ENCODE measurements at regions not wholly inside any gene's neighbourhood (a gene's known extent, or its start where the extent isn't known, plus 50 kb on each side); places are given as distances from the start of the nearest gene placed in this dataset.
"Not testable (repeated sequence)": the region's sequence is repeated elsewhere in the genome, so short reads cannot be mapped to it uniquely, and the experiment has no call there.

DNA sequence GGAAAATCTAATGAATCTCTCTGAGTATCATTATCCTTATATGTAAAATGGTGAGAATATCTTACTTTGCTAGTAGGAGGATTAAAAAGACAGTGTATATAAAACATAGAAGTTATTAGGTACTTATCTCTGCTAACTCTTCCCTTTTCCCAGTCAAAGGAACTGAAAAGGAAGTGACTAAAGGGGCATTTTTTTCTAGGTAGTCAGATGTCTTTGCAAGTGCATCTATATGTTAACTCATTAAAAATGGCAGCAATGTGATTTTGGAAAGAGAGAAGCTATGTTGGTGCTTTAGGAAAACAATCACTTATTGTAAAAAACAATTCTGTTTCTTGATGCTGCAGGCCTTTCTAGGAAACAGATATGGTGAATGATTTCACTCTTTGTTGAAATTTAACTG, 180.9 kb downstream of the SAMD5 start:
- Mint-ChIP-seq H3K27me3 (ENCODE audit: low read depth, unreplicated experiment) (no peaks in the 10 kb centered on the region), H3K36me3 (ENCODE audit: low read depth, unreplicated experiment) (no peaks in the 10 kb centered on the region), H3K9me3 (ENCODE audit: unreplicated experiment) (no peaks in the 10 kb centered on the region), H3K27ac (ENCODE audit: unreplicated experiment) (no peak overlapping the region), H3K4me1 (ENCODE audit: low read depth, unreplicated experiment) (peaks cover 6% of the 10 kb centered on the region), H3K4me3 (ENCODE audit: unreplicated experiment) (no peak overlapping the region)
- TF ChIP-seq, protein P1, sequence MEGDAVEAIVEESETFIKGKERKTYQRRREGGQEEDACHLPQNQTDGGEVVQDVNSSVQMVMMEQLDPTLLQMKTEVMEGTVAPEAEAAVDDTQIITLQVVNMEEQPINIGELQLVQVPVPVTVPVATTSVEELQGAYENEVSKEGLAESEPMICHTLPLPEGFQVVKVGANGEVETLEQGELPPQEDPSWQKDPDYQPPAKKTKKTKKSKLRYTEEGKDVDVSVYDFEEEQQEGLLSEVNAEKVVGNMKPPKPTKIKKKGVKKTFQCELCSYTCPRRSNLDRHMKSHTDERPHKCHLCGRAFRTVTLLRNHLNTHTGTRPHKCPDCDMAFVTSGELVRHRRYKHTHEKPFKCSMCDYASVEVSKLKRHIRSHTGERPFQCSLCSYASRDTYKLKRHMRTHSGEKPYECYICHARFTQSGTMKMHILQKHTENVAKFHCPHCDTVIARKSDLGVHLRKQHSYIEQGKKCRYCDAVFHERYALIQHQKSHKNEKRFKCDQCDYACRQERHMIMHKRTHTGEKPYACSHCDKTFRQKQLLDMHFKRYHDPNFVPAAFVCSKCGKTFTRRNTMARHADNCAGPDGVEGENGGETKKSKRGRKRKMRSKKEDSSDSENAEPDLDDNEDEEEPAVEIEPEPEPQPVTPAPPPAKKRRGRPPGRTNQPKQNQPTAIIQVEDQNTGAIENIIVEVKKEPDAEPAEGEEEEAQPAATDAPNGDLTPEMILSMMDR (IDR thresholded peaks at IDR 0.05; ENCODE audit: insufficient read depth, low read depth, low read length), result no peak
- TF ChIP-seq EZH2 (IDR thresholded peaks at IDR 0.05; ENCODE audit: insufficient read depth, low read length), result no peak
- no peak overlapping the region for H3K4me2 ChIP-seq (ENCODE audit: low read length)
- no peaks in the 10 kb centered on the region for H3K79me2 ChIP-seq (ENCODE audit: insufficient read depth, low read length)
- no peak for FAIRE-seq
- no peak overlapping the region for H3K27ac ChIP-seq (ENCODE audit: low read depth, low read length)
- no peak overlapping the region for H3K4me3 ChIP-seq (ENCODE audit: insufficient read depth, low read depth, low read length)
- no peaks in the 10 kb centered on the region for H3K9me3 ChIP-seq (ENCODE audit: insufficient read depth, low read depth, low read length)
- H3K4me1 ChIP-seq (ENCODE audit: insufficient read depth, low read length), result no peaks in the 10 kb centered on the region
- no peak for DNase-seq (ENCODE audit: low read depth)
- no peak overlapping the region for H2AFZ ChIP-seq (ENCODE audit: low read depth, low read length)
- no peak overlapping the region for H3K9ac ChIP-seq (ENCODE audit: low read length)
- H3K27me3 ChIP-seq (ENCODE audit: insufficient read depth, low read length), result no peaks in the 10 kb centered on the region
- no peaks in the 10 kb centered on the region for H3K36me3 ChIP-seq (ENCODE audit: insufficient read depth, low read length)
- H4K20me1 ChIP-seq (ENCODE audit: insufficient read depth, low read length), result no peaks in the 10 kb centered on the region

DNA sequence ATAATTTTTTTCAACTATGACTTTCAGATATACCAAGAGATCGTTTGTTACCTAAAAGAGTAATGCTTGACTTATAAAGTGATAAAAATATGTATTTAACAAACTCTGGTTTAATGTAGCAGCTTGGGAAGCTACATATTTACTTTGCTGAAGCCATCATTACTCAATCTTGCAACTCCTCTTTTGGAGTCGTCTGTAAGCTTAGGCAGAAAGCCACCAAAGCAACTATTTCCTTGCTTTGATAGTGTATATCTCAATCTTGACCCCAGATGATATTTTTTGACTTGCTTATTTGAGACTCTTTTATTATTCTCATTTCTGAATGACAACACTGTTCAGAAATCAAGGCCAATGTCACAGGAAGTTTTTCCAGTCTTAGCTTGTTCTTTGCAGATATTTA, 183.0 kb downstream of the SAMD5 start:
- Histone ChIP-seq H3K4me2 (ENCODE audit: low read length) (no peak overlapping the region), H3K27ac (ENCODE audit: low read depth, low read length) (no peak overlapping the region), H3K79me2 (ENCODE audit: insufficient read depth, low read length) (no peaks in the 10 kb centered on the region), H3K9me3 (ENCODE audit: insufficient read depth, low read depth, low read length) (no peaks in the 10 kb centered on the region), H3K9ac (ENCODE audit: low read length) (no peak overlapping the region), H3K4me3 (ENCODE audit: insufficient read depth, low read depth, low read length) (no peak overlapping the region), H4K20me1 (ENCODE audit: insufficient read depth, low read length) (no peaks in the 10 kb centered on the region), H3K27me3 (ENCODE audit: insufficient read depth, low read length) (no peaks in the 10 kb centered on the region), H3K36me3 (ENCODE audit: insufficient read depth, low read length) (no peaks in the 10 kb centered on the region), H3K4me1 (ENCODE audit: insufficient read depth, low read length) (no peaks in the 10 kb centered on the region), H2AFZ (ENCODE audit: low read depth, low read length) (no peak overlapping the region)
- Mint-ChIP-seq H3K4me3 (ENCODE audit: unreplicated experiment) (no peak overlapping the region), H3K4me1 (ENCODE audit: low read depth, unreplicated experiment) (peaks cover 6% of the 10 kb centered on the region), H3K9me3 (ENCODE audit: unreplicated experiment) (no peaks in the 10 kb centered on the region), H3K36me3 (ENCODE audit: low read depth, unreplicated experiment) (no peaks in the 10 kb centered on the region), H3K27ac (ENCODE audit: unreplicated experiment) (no peak overlapping the region), H3K27me3 (ENCODE audit: low read depth, unreplicated experiment) (no peaks in the 10 kb centered on the region)
- DNase-seq (ENCODE audit: low read depth) (no peak), FAIRE-seq (no peak)
- TF ChIP-seq, protein P1 (IDR thresholded peaks at IDR 0.05; ENCODE audit: insufficient read depth, low read depth, low read length), result no peak
- no peak for TF ChIP-seq EZH2 (IDR thresholded peaks at IDR 0.05; ENCODE audit: insufficient read depth, low read length)

DNA sequence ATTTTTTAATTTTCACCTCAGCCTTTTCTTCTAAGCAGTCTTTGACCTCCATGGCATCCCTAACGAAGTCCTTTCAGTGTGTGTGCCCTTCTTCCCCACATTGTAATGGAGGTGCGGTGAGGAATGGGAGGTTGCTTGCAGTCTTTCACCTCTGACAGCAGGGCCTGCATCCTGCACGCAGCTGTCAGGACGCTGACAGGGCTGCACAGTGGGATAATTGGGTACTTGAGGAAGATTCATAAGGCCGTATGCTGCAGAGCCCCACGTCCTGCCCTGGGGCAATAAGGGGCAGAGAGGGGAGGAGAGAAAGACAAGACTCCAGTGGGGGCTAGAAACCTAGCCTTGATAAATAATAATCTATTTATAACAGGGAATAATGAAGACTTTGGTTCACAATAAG, 184.7 kb downstream of the SAMD5 start:
- H3K27ac Mint-ChIP-seq (ENCODE audit: unreplicated experiment), result no peak overlapping the region
- TF ChIP-seq, protein P1 (IDR thresholded peaks at IDR 0.05; ENCODE audit: insufficient read depth, low read depth, low read length), result no peak
- no peak for TF ChIP-seq EZH2 (IDR thresholded peaks at IDR 0.05; ENCODE audit: insufficient read depth, low read length)
- no peaks in the 10 kb centered on the region for H3K79me2 ChIP-seq (ENCODE audit: insufficient read depth, low read length)
- no peak for FAIRE-seq
- no peaks in the 10 kb centered on the region for H3K4me1 ChIP-seq (ENCODE audit: insufficient read depth, low read length)
- no peaks in the 10 kb centered on the region for H4K20me1 ChIP-seq (ENCODE audit: insufficient read depth, low read length)
- H3K4me3 Mint-ChIP-seq (ENCODE audit: unreplicated experiment), result no peak overlapping the region
- H3K9ac ChIP-seq (ENCODE audit: low read length), result no peak overlapping the region
- H3K27me3 ChIP-seq (ENCODE audit: insufficient read depth, low read length), result no peaks in the 10 kb centered on the region
- H3K36me3 ChIP-seq (ENCODE audit: insufficient read depth, low read length), result no peaks in the 10 kb centered on the region
- peaks cover 6% of the 10 kb centered on the region for H3K4me1 Mint-ChIP-seq (ENCODE audit: low read depth, unreplicated experiment)
- no peaks in the 10 kb centered on the region for H3K27me3 Mint-ChIP-seq (ENCODE audit: low read depth, unreplicated experiment)
- DNase-seq (ENCODE audit: low read depth), result no peak
- H3K36me3 Mint-ChIP-seq (ENCODE audit: low read depth, unreplicated experiment), result no peaks in the 10 kb centered on the region
- no peaks in the 10 kb centered on the region for H3K9me3 ChIP-seq (ENCODE audit: insufficient read depth, low read depth, low read length)
- H2AFZ ChIP-seq (ENCODE audit: low read depth, low read length), result no peak overlapping the region
- H3K27ac ChIP-seq (ENCODE audit: low read depth, low read length), result no peak overlapping the region
- H3K4me3 ChIP-seq (ENCODE audit: insufficient read depth, low read depth, low read length), result no peak overlapping the region
- no peak overlapping the region for H3K4me2 ChIP-seq (ENCODE audit: low read length)
- peaks cover 2% of the 10 kb centered on the region for H3K9me3 Mint-ChIP-seq (ENCODE audit: unreplicated experiment)

DNA sequence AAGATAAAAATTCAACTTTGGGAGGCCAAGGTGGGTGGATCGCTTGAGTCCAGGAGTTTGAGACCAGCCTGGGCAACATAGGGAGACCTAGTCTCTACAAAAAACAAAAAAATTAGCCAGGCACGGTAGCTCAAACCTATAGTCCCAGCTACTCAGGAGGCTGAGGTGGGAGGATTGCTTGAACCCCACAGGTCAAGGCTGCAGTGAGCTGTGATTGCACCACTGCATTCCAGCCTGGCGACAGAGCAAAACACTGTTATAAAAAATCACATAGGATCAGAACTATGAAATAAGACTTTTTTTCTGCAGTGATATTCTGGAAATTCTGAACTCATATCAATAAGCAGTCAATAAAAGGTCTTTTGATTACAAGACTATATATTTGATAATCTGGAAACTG, 186.1 kb downstream of the SAMD5 start:
- not testable (repeated sequence) for H3K4me2 ChIP-seq (ENCODE audit: low read length); H3K79me2 ChIP-seq (ENCODE audit: insufficient read depth, low read length); H3K36me3 Mint-ChIP-seq (ENCODE audit: low read depth, unreplicated experiment); H3K9ac ChIP-seq (ENCODE audit: low read length); H3K9me3 ChIP-seq (ENCODE audit: insufficient read depth, low read depth, low read length); H3K27ac ChIP-seq (ENCODE audit: low read depth, low read length); H3K36me3 ChIP-seq (ENCODE audit: insufficient read depth, low read length); H3K9me3 Mint-ChIP-seq (ENCODE audit: unreplicated experiment); H3K27ac Mint-ChIP-seq (ENCODE audit: unreplicated experiment); H3K4me3 Mint-ChIP-seq (ENCODE audit: unreplicated experiment); H3K4me1 Mint-ChIP-seq (ENCODE audit: low read depth, unreplicated experiment); H4K20me1 ChIP-seq (ENCODE audit: insufficient read depth, low read length); FAIRE-seq; H2AFZ ChIP-seq (ENCODE audit: low read depth, low read length); H3K27me3 ChIP-seq (ENCODE audit: insufficient read depth, low read length); H3K4me1 ChIP-seq (ENCODE audit: insufficient read depth, low read length); H3K27me3 Mint-ChIP-seq (ENCODE audit: low read depth, unreplicated experiment); H3K4me3 ChIP-seq (ENCODE audit: insufficient read depth, low read depth, low read length); DNase-seq (ENCODE audit: low read depth)

Measured in astrocyte (in vitro differentiated cells and primary cell).